ENCODE measurements at regions not wholly inside any gene's neighbourhood (a gene's known extent, or its start where the extent isn't known, plus 50 kb on each side); places are given as distances from the start of the nearest gene placed in this dataset.
"Not testable (repeated sequence)": the region's sequence is repeated elsewhere in the genome, so short reads cannot be mapped to it uniquely, and the experiment has no call there.

GRCh38 chr1:198411240-198411639, 129.2 kb downstream of the ATP6V1G3 start:
- no peaks in the 10 kb centered on the region for H3K36me3 ChIP-seq (ENCODE audit: control insufficient read depth, insufficient read depth, low read length)
- no peaks in the 10 kb centered on the region for H3K27me3 ChIP-seq (ENCODE audit: control insufficient read depth, insufficient read depth, low read length)
- no peak for TF ChIP-seq CTCF (IDR thresholded peaks at IDR 0.05; ENCODE audit: insufficient read depth, low read length, poor library complexity, severe bottlenecking)
- no peak for DNase-seq (ENCODE audit: low read depth)
- H3K4me3 ChIP-seq (ENCODE audit: low read depth, low read length) = no peak overlapping the region

DNA sequence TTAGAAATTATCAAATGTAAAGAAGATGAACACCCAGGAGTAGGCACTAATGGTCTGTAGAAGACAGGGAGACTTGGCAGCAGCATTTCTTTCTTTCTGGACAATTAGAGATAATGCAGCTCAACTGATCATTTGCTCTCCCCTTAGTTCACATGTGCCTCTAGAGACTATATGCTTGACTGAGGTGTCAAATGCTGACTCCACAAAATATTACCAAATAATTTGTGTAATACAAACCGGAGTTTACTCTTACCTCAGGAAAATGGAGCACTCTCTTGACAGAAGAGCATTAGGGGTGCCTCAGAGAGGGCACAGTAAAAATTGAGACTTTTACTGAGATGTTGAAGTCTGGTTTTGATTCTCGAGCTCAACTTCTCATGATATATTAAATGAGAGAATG, 131.8 kb downstream of the ATP6V1G3 start:
- DNase-seq (ENCODE audit: low read depth) = no peak
- no peaks in the 10 kb centered on the region for H3K36me3 ChIP-seq (ENCODE audit: control insufficient read depth, insufficient read depth, low read length)
- no peak for TF ChIP-seq CTCF (IDR thresholded peaks at IDR 0.05; ENCODE audit: insufficient read depth, low read length, poor library complexity, severe bottlenecking)
- H3K27me3 ChIP-seq (ENCODE audit: control insufficient read depth, insufficient read depth, low read length) = no peaks in the 10 kb centered on the region
- H3K4me3 ChIP-seq (ENCODE audit: low read depth, low read length) = no peak overlapping the region

DNA sequence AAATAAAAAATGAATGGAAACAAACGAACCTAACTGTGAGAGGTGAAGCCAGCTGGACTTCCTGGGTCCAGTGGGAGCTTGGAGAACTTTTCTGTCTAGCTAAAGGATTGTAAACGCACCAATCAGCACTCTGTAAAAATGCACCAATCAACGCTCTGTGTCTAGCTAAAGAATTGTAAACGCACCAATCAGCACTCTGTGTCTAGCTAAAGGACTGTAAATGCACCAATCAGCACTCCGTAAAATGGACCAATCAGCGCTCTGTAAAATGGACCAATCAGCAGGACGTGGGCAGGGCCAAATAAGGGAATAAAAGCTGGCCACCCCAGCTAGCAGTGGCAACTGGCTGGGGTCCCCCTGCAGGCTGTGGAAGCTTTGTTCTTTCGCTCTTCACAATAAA, 135.8 kb downstream of the ATP6V1G3 start:
- H3K4me3 ChIP-seq (ENCODE audit: low read depth, low read length); H3K36me3 ChIP-seq (ENCODE audit: control insufficient read depth, insufficient read depth, low read length); DNase-seq (ENCODE audit: low read depth); H3K27me3 ChIP-seq (ENCODE audit: control insufficient read depth, insufficient read depth, low read length): not testable (repeated sequence)

DNA sequence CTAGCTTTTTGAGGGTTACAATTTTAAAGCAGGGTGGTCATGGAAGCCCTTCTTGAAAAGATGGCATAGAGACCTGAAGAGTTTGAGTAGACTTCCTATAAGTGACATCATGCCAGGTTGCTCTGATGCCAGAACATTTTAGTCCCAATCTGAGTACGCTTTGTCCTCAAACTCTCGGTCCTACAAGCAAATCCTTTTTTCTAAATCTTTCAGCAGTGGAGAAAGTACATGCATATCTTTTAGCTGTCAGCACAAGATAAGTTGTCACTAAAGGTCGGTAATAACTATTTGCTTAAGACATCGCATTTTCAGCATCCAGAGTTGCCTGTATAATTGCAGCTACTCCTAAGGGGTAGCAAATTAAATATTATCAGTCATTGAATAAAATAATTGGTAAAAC, 140.4 kb downstream of the ATP6V1G3 start:
- TF ChIP-seq CTCF (IDR thresholded peaks at IDR 0.05; ENCODE audit: insufficient read depth, low read length, poor library complexity, severe bottlenecking) = no peak
- no peaks in the 10 kb centered on the region for H3K36me3 ChIP-seq (ENCODE audit: control insufficient read depth, insufficient read depth, low read length)
- H3K4me3 ChIP-seq (ENCODE audit: low read depth, low read length) = no peak overlapping the region
- DNase-seq (ENCODE audit: low read depth) = no peak
- no peaks in the 10 kb centered on the region for H3K27me3 ChIP-seq (ENCODE audit: control insufficient read depth, insufficient read depth, low read length)

DNA sequence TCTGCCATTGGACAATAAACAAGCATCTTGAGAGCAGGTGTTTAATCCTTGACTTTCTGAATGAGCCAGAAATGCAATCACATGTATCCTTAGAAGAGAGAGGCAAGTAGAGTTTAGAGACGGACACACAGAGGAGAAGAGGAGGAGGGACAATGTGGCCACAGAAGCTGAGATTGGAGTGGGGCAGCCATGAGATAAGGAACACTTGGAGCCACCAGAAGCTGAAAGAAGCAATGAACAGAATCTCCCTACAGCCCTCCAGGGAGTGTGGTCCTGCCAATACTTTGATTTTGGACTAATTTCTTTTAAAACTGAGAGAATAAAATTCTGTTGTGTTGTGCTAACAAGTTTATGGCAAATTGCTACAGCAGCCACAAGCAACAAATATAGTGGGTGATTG, 141.0 kb downstream of the ATP6V1G3 start:
- Histone ChIP-seq H3K4me3 (ENCODE audit: low read depth, low read length) (no peak overlapping the region), H3K36me3 (ENCODE audit: control insufficient read depth, insufficient read depth, low read length) (no peaks in the 10 kb centered on the region), H3K27me3 (ENCODE audit: control insufficient read depth, insufficient read depth, low read length) (no peaks in the 10 kb centered on the region)
- no peak for DNase-seq (ENCODE audit: low read depth)
- TF ChIP-seq CTCF (IDR thresholded peaks at IDR 0.05; ENCODE audit: insufficient read depth, low read length, poor library complexity, severe bottlenecking) = no peak

GRCh38 chr1:198397208-198397808, 143.2 kb downstream of the ATP6V1G3 start:
- no peaks in the 10 kb centered on the region for H3K36me3 ChIP-seq (ENCODE audit: control insufficient read depth, insufficient read depth, low read length)
- DNase-seq (ENCODE audit: low read depth) = no peak
- no peak overlapping the region for H3K4me3 ChIP-seq (ENCODE audit: low read depth, low read length)
- TF ChIP-seq CTCF (IDR thresholded peaks at IDR 0.05; ENCODE audit: insufficient read depth, low read length, poor library complexity, severe bottlenecking) = no peak
- H3K27me3 ChIP-seq (ENCODE audit: control insufficient read depth, insufficient read depth, low read length) = no peaks in the 10 kb centered on the region
